Keratinocyte (primary cell): ENCODE measurements at regions not wholly inside any gene's neighbourhood (a gene's known extent, or its start where the extent isn't known, plus 50 kb on each side); places are given as distances from the start of the nearest gene placed in this dataset.

ENCODE experiments used
- DNase-seq: peaks from one replicate; pipeline ENCODE4 v3.0.0-alpha.2; 2011; ENCODE audit warnings: low read depth, missing footprints, low spot score
- FAIRE-seq: peaks from 2 replicates; lab custom pipeline; 2011; peaks lifted over from hg19 to GRCh38; lab: Jason Lieb, UNC
- H2AFZ ChIP-seq: 2 replicates; pipeline ENCODE4 v1.6.0; 2012; ENCODE audit warnings: low read length, control low read depth, inconsistent platforms; ENCODE audit not compliant: control insufficient read depth
- H3K27ac ChIP-seq: 2 replicates; pipeline ENCODE4 v1.5.1; 2011; ENCODE audit warnings: low read length; ENCODE audit not compliant: control insufficient read depth, insufficient read depth
- H3K27me3 ChIP-seq: 3 replicates; pipeline ENCODE4 v1.6.0; 2011; ENCODE audit warnings: low read length; ENCODE audit not compliant: control insufficient read depth, insufficient read depth; ENCODE audit errors: extremely low read depth
- H3K36me3 ChIP-seq, 2 experiments: 2 replicates in 1 of 2; 3 replicates in 1 of 2; pipeline ENCODE4 v1.5.1; 2011; ENCODE audit warnings: low read length in 2 of 2, mild to moderate bottlenecking in 1 of 2; ENCODE audit not compliant: control insufficient read depth in 2 of 2, insufficient read depth in 2 of 2; ENCODE audit errors: extremely low read depth in 1 of 2
- H3K4me1 ChIP-seq: 3 replicates; pipeline ENCODE4 v1.5.1; 2011; ENCODE audit warnings: low read length; ENCODE audit not compliant: control insufficient read depth, insufficient read depth; ENCODE audit errors: extremely low read depth
- H3K4me2 ChIP-seq: 3 replicates; pipeline ENCODE4 v1.6.0; 2011; ENCODE audit warnings: low read depth, low read length; ENCODE audit not compliant: control insufficient read depth, insufficient read depth; ENCODE audit errors: extremely low read depth
- H3K4me3 ChIP-seq, 3 experiments: fragments of 200-600 bp in 1 of 3; sonication (generic) in 1 of 3; 2 replicates in 2 of 3; 3 replicates in 1 of 3; pipeline ENCODE4 v1.5.1; 2011 to 2016; ENCODE audit warnings: low read length in 3 of 3, mild to moderate bottlenecking in 3 of 3, control low read depth in 2 of 3, inconsistent platforms in 1 of 3, low read depth in 1 of 3, mixed read lengths in 1 of 3, mixed run types in 1 of 3, moderate library complexity in 1 of 3; ENCODE audit not compliant: control insufficient read depth in 2 of 3, insufficient read depth in 2 of 3; ENCODE audit errors: extremely low read depth in 1 of 3
- H3K79me2 ChIP-seq: 2 replicates; pipeline ENCODE4 v1.6.0; 2012; ENCODE audit warnings: low read length; ENCODE audit not compliant: control insufficient read depth, insufficient read depth
- H3K9ac ChIP-seq: 3 replicates; pipeline ENCODE4 v1.6.0; 2011; ENCODE audit warnings: low read length; ENCODE audit not compliant: control insufficient read depth, insufficient read depth; ENCODE audit errors: extremely low read depth
- H3K9me1 ChIP-seq: 3 replicates; pipeline ENCODE4 v1.6.0; 2011; ENCODE audit warnings: low read length; ENCODE audit not compliant: control insufficient read depth, insufficient read depth; ENCODE audit errors: extremely low read depth
- H3K9me3 ChIP-seq: 2 replicates; pipeline ENCODE4 v1.5.1; 2012; ENCODE audit warnings: low read depth, low read length; ENCODE audit not compliant: control insufficient read depth
- H4K20me1 ChIP-seq: 3 replicates; pipeline ENCODE4 v1.6.0; 2011; ENCODE audit warnings: low read length; ENCODE audit not compliant: control insufficient read depth, insufficient read depth; ENCODE audit errors: extremely low read depth
- EZH2 ChIP-seq: IDR thresholded peaks from one replicate; pipeline ENCODE4 v1.6.1; 2012; ENCODE audit warnings: inconsistent platforms, mild to moderate bottlenecking, low read length, moderate library complexity
- dilution Hi-C: fragments of 300-500 bp; cut with MboI; formaldehyde crosslinking; loops from one replicate; pipeline ENCODE4 v1.7.0; 2020; ENCODE audit warnings: low sequenced_read_pairs; ENCODE audit not compliant: extremely low pct_ligation_motif_present
- TF ChIP-seq, protein P1 (sequence below), 3 experiments: IDR thresholded peaks in 1 of 3; conservative IDR thresholded peaks in 1 of 3; optimal IDR thresholded peaks in 1 of 3; 2 replicates in 2 of 3; 3 replicates in 1 of 3; pipeline versions ENCODE3 to v1.5.1; 2011; ENCODE audit warnings: low read length in 3 of 3, mild to moderate bottlenecking in 3 of 3, moderate library complexity in 2 of 3, control low read depth in 1 of 3, inconsistent platforms in 1 of 3; ENCODE audit not compliant: insufficient read depth in 2 of 3; ENCODE audit errors: extremely low read depth in 1 of 3

DNA sequence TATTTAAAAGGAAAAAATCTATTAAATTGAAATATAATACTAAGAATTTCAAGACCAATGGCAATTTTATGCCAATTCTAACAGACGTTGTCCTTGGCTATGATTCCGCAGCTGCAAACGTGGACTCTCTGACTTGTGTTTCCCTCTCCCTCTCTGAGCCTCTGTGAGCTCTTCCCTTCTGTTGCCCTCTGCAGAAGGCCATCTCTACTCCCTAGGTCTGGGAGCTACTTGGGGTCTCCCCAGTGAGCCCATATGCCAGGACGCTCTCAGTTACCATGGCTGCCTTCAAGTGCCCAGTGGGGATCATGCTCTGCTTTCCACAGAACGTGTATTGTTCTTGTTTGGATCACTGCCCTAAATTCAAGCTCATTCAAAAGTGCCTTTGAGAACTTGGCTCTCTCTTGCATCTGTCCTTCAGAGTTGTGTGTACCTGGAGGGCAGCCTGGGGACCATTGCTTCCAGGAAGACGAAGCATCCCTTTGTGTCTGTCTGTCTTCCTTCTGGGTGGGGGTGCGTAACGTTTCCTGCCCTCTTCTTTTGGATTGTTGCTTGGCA lies 97.5 kb upstream of the TSPAN2 start:
- H3K9ac ChIP-seq = no peak overlapping the region
- no peaks in the 10 kb centered on the region for H4K20me1 ChIP-seq
- no peaks in the 10 kb centered on the region for H3K9me1 ChIP-seq
- peaks cover 32% of the 10 kb centered on the region for H3K4me1 ChIP-seq
- DNase-seq (no peak), FAIRE-seq (no peak)
- no peaks in the 10 kb centered on the region for H3K79me2 ChIP-seq
- no peak for TF ChIP-seq EZH2
- TF ChIP-seq, protein P1, sequence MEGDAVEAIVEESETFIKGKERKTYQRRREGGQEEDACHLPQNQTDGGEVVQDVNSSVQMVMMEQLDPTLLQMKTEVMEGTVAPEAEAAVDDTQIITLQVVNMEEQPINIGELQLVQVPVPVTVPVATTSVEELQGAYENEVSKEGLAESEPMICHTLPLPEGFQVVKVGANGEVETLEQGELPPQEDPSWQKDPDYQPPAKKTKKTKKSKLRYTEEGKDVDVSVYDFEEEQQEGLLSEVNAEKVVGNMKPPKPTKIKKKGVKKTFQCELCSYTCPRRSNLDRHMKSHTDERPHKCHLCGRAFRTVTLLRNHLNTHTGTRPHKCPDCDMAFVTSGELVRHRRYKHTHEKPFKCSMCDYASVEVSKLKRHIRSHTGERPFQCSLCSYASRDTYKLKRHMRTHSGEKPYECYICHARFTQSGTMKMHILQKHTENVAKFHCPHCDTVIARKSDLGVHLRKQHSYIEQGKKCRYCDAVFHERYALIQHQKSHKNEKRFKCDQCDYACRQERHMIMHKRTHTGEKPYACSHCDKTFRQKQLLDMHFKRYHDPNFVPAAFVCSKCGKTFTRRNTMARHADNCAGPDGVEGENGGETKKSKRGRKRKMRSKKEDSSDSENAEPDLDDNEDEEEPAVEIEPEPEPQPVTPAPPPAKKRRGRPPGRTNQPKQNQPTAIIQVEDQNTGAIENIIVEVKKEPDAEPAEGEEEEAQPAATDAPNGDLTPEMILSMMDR (optimal IDR thresholded peaks at IDR 0.05 in 1 of 3, IDR thresholded peaks at IDR 0.05 in 1 of 3, conservative IDR thresholded peaks at IDR 0.05 in 1 of 3; ENCODE audit: extremely low read depth in 1 of 3, insufficient read depth in 2 of 3, low read length in 3 of 3) = no peak
- dilution Hi-C loops = no loop called here
- H3K4me2 ChIP-seq = no peak overlapping the region
- no peak overlapping the region for H3K4me3 ChIP-seq
- no peaks in the 10 kb centered on the region for H3K27me3 ChIP-seq
- no peak overlapping the region for H3K27ac ChIP-seq
- H2AFZ ChIP-seq = no peak overlapping the region
- H3K9me3 ChIP-seq = no peaks in the 10 kb centered on the region
- H3K36me3 ChIP-seq = no peaks in the 10 kb centered on the region

DNA sequence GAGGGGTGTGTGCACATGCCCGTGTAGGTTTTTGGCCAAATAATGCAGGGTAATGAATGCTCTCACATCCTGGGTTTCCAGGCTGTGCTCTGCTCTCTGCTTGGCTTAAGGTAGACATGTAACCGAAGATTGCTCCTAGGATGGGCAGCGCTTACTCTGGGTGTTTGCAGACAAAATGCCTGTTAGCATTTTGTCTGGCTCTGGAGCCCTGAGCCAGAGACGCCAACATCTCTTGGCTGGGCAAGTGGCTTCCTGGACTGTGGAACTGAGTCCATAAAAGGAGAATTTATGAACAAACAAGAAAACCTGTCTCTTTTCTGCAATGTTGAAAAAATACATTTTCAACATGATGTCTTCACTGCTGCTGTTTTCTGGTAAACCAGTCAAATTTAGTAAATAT lies 96.0 kb upstream of the TSPAN2 start:
- dilution Hi-C loops = no loop called here
- no peaks in the 10 kb centered on the region for H3K9me1 ChIP-seq

More for the DNA sequence above, 96.0 kb upstream of the TSPAN2 start:
- no peak for TF ChIP-seq EZH2
- TF ChIP-seq, protein P1 (optimal IDR thresholded peaks at IDR 0.05 in 1 of 3, IDR thresholded peaks at IDR 0.05 in 1 of 3, conservative IDR thresholded peaks at IDR 0.05 in 1 of 3; ENCODE audit: extremely low read depth in 1 of 3, insufficient read depth in 2 of 3, low read length in 3 of 3) = no peak
- no peak for FAIRE-seq
- no peak for DNase-seq
- Histone ChIP-seq H3K4me3 (no peak overlapping the region), H3K79me2 (no peaks in the 10 kb centered on the region), H4K20me1 (no peaks in the 10 kb centered on the region), H3K27ac (no peak overlapping the region), H3K9ac (no peak overlapping the region), H2AFZ (no peak overlapping the region), H3K9me3 (no peaks in the 10 kb centered on the region), H3K27me3 (no peaks in the 10 kb centered on the region), H3K36me3 (no peaks in the 10 kb centered on the region), H3K4me2 (no peak overlapping the region), H3K4me1 (peaks cover 24% of the 10 kb centered on the region)
